GM21529 (cell line): ENCODE measurements at regions not wholly inside any gene's neighbourhood (a gene's known extent, or its start where the extent isn't known, plus 50 kb on each side); places are given as distances from the start of the nearest gene placed in this dataset.
"Not testable (repeated sequence)": the region's sequence is repeated elsewhere in the genome, so short reads cannot be mapped to it uniquely, and the experiment has no call there.

Experiments
- ATAC-seq: cut with Tn5 transposase; IDR thresholded peaks from one replicate; pipeline ENCODE4 v1.9.1; 2021; ENCODE audit not compliant: unreplicated experiment

DNA sequence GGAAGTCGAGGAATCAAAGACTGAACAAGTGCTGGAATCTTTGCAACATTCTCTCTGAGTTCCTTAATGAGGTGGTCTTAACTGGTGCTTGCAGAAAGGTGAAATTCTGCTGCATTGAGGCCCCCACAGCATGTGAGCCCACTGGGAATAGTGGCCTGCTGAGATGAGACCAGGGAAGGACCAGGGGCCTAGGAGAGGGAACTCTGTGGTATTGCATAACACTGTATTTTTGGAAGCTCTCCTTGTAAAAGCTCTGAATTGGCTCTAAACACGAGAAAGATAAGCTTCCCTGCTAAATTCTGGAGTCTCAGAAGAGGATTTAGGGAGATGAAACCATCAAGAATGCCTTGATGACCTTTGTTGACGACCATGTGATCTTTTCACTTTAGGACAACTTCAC is 100.4 kb upstream of the TSC22D1 start:
- no peak for ATAC-seq

DNA sequence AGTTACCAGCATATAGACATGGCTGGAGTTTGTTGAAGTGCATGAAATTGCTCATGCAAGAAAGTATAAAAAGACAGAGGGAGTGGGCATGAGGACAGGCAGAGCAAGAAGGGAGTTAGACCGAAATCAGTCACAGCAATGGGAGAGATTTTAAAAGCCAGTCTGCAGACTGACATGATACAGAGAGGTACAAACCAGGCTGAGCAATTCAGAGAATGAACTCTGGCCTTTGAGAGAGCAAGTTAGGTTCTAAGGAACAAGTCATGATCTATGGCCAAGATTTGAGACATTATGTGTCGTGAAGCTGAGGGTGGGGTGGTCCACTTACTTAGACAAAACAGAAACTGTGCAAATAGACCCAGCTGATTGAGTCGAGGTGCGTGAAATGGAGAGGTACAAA is 93.4 kb upstream of the TSC22D1 start:
- ATAC-seq: no peak

DNA sequence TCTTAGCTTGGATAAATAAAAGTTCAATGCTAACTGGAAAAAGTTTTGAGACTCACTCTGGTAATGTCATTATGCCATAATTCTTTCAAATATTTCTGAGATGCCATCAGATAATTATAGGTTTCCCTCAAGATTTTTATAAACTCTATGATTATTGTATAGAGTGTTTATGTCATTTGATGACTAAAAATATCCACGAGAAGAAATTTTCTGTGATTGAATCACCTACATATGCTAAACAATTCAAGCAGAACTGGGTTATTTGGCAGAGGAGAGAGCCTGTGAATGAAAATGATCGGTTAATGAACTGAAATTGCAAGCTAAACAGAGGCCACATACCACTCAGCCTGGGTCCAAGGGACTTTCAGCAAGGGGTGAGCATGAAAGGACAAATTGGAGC is 92.6 kb upstream of the TSC22D1 start:
- ATAC-seq: no peak

- peak; percentile 89 for ATAC-seq
Measured at GRCh38 chr13:44667943-44668342, 91.8 kb upstream of the TSC22D1 start.

GRCh38 chr13:44666538-44666937 is 90.4 kb upstream of the TSC22D1 start:
- not testable (repeated sequence) for ATAC-seq

- ATAC-seq: no peak
Measured at GRCh38 chr13:44664308-44664707, 88.2 kb upstream of the TSC22D1 start.

DNA sequence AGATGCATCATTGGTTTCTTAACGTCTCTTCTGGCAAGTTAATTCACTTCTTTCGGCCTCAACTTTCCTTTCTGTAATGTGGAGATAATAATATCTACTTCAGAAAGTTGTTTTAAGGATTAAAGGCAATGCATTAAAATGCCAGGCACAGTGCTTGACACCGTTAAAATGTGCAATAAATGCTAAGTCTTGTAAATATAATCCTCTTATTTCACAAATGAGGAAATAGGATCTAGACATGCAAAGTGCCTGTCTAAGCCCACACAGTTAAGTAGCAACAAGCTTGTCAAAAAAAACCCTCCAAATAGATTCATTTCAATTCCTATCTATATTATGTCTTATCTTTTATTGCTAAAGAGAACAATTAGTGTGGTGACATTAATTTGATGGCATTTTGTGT is 86.4 kb upstream of the TSC22D1 start:
- no peak for ATAC-seq

DNA sequence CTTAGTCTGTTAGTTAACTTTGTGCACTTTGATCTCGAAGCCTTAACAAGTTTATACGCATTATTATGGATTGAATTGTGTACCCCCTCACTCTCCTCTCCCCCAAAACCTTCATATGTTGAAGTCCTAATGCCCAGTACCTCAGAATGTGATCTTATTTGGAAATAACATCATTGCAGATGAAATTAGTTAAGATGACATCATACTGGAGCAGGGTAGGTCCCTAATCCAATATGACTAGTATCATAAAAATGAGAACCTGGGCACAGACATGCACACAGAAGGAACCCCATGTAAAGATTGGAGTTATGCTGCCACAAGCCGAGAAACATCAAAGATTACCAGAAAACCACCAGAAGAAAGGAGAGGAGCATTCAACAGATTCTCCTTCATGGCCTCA is 85.8 kb upstream of the TSC22D1 start:
- ATAC-seq: no peak

- ATAC-seq: no peak
Measured at GRCh38 chr13:44660050-44660449, 83.9 kb upstream of the TSC22D1 start.

GRCh38 chr13:44652962-44653660 is 77.0 kb upstream of the TSC22D1 start:
- ATAC-seq: no peak

DNA sequence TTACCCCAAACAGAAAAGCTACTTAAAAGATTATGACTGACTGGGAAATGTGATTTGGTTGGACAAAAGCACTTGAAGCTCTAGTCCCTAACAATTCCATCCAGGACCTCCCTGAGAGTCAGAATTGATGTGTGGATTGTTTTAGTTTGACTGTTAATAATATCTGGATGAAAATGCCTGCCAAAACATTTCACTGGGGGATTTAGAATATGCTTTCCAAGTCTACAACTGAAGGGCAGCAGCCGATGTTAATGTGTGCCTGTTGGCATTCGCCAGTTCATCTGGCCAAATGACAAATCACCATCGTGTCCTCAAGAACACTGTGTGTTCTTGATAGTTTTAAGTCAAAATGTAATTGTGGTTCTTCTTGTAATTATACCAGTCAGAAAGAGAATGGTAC is 76.0 kb upstream of the TSC22D1 start:
- ATAC-seq: no peak

DNA sequence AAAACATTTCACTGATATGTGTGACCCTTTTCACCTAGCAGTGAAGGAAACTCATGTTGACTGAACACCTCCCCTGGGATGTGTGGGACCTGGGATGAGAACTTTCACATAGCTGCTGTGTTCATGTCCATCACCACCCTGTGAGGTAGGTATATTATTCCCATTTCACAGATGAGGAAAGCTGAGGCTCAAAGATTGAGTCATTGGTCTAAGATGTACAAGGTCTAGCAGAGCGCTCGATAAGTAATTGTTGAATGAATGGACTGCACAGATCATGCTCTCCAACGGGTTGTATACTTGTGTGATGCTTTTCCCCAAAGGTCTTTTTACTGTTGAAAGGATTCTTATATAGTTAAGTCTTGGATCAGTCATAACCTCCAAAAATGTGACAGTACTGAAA is 75.6 kb upstream of the TSC22D1 start:
- no peak for ATAC-seq

DNA sequence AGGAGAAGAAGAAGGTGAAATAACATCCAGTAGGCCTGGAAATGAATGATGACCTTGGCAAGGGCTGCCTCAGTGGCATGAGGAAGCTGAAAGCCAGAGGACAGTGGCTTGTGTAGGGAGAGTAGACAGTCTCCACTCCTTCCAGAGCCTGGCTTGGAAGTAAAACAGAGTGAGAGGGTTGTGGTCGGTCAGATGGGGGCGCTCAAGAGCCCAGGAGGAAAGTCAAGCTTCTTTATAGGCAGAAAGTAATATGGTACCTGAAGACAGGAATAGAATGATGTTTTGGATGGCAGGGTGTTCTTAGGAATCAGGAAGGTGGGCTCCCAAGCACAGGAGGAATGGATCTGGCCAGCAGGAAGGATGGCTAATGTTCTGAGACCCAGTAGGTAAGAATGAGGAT is 75.1 kb upstream of the TSC22D1 start:
- no peak for ATAC-seq

DNA sequence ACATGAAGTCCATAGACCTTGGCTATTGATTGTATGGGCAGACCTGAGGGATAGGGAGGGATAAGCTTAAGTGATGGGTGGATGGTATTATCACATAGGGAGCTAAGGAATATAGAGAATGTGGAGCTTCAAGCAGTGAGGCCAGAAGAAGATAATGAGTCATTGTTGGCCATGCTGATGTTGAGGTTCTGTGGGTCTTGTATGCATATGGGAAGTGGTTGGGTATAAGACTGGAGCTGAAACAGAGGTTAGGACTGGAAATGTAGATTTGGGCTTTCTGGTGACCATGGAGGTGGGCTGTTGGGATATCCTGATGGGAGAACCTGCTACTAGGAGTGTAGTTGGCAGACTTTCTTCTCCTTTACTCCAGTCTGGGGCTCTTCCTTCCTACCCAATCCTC is 73.7 kb upstream of the TSC22D1 start:
- ATAC-seq: no peak

- ATAC-seq: no peak
Measured at GRCh38 chr13:44649104-44649428, 72.9 kb upstream of the TSC22D1 start.

GRCh38 chr13:44648392-44649103 is 72.4 kb upstream of the TSC22D1 start:
- no peak for ATAC-seq

- ATAC-seq: not testable (repeated sequence)
Measured at GRCh38 chr13:44647560-44647959, 71.4 kb upstream of the TSC22D1 start.

DNA sequence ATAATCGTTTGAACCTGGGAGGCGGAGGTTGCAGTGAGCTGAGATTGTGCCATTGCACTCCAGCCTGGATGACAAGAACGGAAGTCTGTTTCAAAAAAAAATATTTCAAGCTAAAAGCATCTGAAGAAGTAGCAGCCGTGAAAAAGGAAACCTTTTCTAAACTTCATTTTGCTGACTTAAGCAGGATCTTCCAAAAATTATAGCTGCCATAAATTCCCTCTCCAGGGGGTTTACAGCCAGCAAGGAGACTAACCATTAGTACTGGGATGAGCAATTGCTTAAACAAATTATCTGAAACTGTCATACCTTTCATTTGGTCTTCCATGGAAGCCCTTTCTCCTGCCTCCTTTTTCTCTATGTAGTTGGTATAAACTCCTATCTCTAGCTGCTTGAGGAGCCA is 69.9 kb upstream of the TSC22D1 start:
- no peak for ATAC-seq

GRCh38 chr13:44643256-44643655 is 67.1 kb upstream of the TSC22D1 start:
- ATAC-seq: no peak

- no peak for ATAC-seq
Measured at GRCh38 chr13:44637581-44637980, 61.5 kb upstream of the TSC22D1 start.

- ATAC-seq: no peak
Measured at GRCh38 chr13:44629465-44630183, 53.5 kb upstream of the TSC22D1 start.

GRCh38 chr13:44628826-44629225 is 52.7 kb upstream of the TSC22D1 start:
- ATAC-seq: not testable (repeated sequence)
